ENCODE measurements at regions not wholly inside any gene's neighbourhood (a gene's known extent, or its start where the extent isn't known, plus 50 kb on each side); places are given as distances from the start of the nearest gene placed in this dataset.

DNA sequence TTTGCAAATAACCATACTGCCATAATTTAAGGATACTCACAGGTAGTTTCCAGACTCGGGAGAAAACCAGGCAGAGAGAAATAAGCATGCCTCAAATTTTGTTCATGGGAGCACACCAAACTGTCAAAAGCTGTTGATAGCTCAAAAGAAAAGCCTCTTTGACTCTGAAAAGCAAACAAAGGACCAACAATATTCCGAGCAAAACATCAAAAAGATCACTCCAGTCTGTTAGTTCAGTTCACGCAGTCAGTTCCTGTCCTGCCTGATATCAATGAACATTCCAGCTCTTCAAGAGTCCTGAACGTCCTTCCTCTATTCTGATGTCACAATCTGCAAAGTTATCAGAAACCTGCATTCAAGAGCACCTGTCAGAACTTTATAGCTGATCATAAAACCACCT, 78.7 kb downstream of the RRM2 start:
- Histone ChIP-seq H3K79me2 (ENCODE audit: insufficient read depth, low read length) (no peaks in the 10 kb centered on the region), H3K4me1 (ENCODE audit: control insufficient read depth in 1 of 2, insufficient read depth in 2 of 2, low read length in 2 of 2) (no peaks in the 10 kb centered on the region), H2AFZ (ENCODE audit: low read depth, low read length, poor library complexity, severe bottlenecking) (no peak overlapping the region), H3K4me3 (replicated peaks in 1 of 2; ENCODE audit: low read depth in 1 of 2, low read length in 2 of 2) (no peak overlapping the region), H4K20me1 (ENCODE audit: insufficient read depth) (no peaks in the 10 kb centered on the region), H3K9ac (ENCODE audit: low read length) (no peak overlapping the region), H3K36me3 (ENCODE audit: control insufficient read depth in 1 of 2, insufficient read depth in 2 of 2, low read length in 2 of 2) (no peaks in the 10 kb centered on the region), H3K4me2 (ENCODE audit: low read length) (no peak overlapping the region), H3K9me3 (ENCODE audit: control insufficient read depth in 1 of 2, insufficient read depth in 1 of 2, low read depth in 1 of 2, low read length in 2 of 2) (no peaks in the 10 kb centered on the region), H3K9me2 (ENCODE audit: insufficient read depth) (no peaks in the 10 kb centered on the region), H3K27me3 (ENCODE audit: insufficient read depth, low read length) (no peaks in the 10 kb centered on the region), H3K27ac (ENCODE audit: low read depth, low read length) (no peak overlapping the region)
- TF ChIP-seq SP1 (IDR thresholded peaks at IDR 0.05; ENCODE audit: low read depth) (no peak), CEBPB (IDR thresholded peaks at IDR 0.05; ENCODE audit: low read depth) (no peak), FOSL1 (IDR thresholded peaks at IDR 0.05; ENCODE audit: low read depth) (no peak), YY1 (IDR thresholded peaks at IDR 0.05; ENCODE audit: extremely low read depth, insufficient replicate concordance, low read depth, low read length) (no peak), ZNF274 (IDR thresholded peaks at IDR 0.05; ENCODE audit: low read depth, low read length) (no peak), EGR1 (IDR thresholded peaks at IDR 0.05; ENCODE audit: low read depth) (no peak), CBX3 (IDR thresholded peaks at IDR 0.05; ENCODE audit: low read depth) (no peak), POLR2AphosphoS5 (IDR thresholded peaks at IDR 0.05; ENCODE audit: low read depth, low read length) (no peak), RAD21 (IDR thresholded peaks at IDR 0.05; ENCODE audit: low read depth) (no peak), EZH2phosphoT487 (IDR thresholded peaks at IDR 0.05; ENCODE audit: borderline replicate concordance) (no peak)
- TF ChIP-seq, protein P1, sequence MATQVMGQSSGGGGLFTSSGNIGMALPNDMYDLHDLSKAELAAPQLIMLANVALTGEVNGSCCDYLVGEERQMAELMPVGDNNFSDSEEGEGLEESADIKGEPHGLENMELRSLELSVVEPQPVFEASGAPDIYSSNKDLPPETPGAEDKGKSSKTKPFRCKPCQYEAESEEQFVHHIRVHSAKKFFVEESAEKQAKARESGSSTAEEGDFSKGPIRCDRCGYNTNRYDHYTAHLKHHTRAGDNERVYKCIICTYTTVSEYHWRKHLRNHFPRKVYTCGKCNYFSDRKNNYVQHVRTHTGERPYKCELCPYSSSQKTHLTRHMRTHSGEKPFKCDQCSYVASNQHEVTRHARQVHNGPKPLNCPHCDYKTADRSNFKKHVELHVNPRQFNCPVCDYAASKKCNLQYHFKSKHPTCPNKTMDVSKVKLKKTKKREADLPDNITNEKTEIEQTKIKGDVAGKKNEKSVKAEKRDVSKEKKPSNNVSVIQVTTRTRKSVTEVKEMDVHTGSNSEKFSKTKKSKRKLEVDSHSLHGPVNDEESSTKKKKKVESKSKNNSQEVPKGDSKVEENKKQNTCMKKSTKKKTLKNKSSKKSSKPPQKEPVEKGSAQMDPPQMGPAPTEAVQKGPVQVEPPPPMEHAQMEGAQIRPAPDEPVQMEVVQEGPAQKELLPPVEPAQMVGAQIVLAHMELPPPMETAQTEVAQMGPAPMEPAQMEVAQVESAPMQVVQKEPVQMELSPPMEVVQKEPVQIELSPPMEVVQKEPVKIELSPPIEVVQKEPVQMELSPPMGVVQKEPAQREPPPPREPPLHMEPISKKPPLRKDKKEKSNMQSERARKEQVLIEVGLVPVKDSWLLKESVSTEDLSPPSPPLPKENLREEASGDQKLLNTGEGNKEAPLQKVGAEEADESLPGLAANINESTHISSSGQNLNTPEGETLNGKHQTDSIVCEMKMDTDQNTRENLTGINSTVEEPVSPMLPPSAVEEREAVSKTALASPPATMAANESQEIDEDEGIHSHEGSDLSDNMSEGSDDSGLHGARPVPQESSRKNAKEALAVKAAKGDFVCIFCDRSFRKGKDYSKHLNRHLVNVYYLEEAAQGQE (IDR thresholded peaks at IDR 0.05; ENCODE audit: low read depth) = no peak
- intact Hi-C loops (cut with micrococcal nuclease) = no loop called here
- ATAC-seq (no peak), DNase-seq (ENCODE audit: low read depth, low spot score) (no peak)
- POLR2A ChIA-PET = no interaction called here
- CTCF ChIA-PET = no interaction called here
- RAD21 ChIA-PET (ENCODE audit: low non-redundant PET in 1 of 2, low total read pairs in 2 of 2, uncharacterized antibody in 2 of 2, unreplicated experiment in 2 of 2) = no interaction called here
- no TSS peak for BruUV-seq (replicated peaks)
